ENCODE measurements at regions not wholly inside any gene's neighbourhood (a gene's known extent, or its start where the extent isn't known, plus 50 kb on each side); places are given as distances from the start of the nearest gene placed in this dataset.

- Histone ChIP-seq H3K4me3 (no peak overlapping the region), H3K9me3 (no peaks in the 10 kb centered on the region), H3K4me1 (no peaks in the 10 kb centered on the region), H3K4me2 (no peak overlapping the region), H3K27ac (no peak overlapping the region)
- ChIA-PET POLR2A (no interaction called here), CTCF (no interaction called here)
- ATAC-seq (no peak), FAIRE-seq (no peak), DNase-seq (ENCODE audit: low read depth in 1 of 2, low spot score in 1 of 2) (no peak)
- WGBS (ENCODE audit: missing lambda C conversion rate), result 96% methylated on average over 3 of the region's 4 CpGs
- TF ChIP-seq FOXS1 (CRISPR knock-in tag; IDR thresholded peaks at IDR 0.05) (no peak), POLR2AphosphoS2 (conservative IDR thresholded peaks at IDR 0.05; ENCODE audit: low read length) (no peak), MYC (IDR thresholded peaks at IDR 0.05; ENCODE audit: borderline replicate concordance, low read length) (no peak), KDM1A (IDR thresholded peaks at IDR 0.05; ENCODE audit: low read depth) (no peak), NPAS2 (CRISPR knock-in tag; IDR thresholded peaks at IDR 0.05; ENCODE audit: borderline replicate concordance) (no peak), RARB (CRISPR knock-in tag; IDR thresholded peaks at IDR 0.05) (no peak), ATOH8 (CRISPR knock-in tag; IDR thresholded peaks at IDR 0.05; ENCODE audit: low read depth) (no peak), EHMT2 (IDR thresholded peaks at IDR 0.05; ENCODE audit: low read depth) (no peak), POLR2A (IDR thresholded peaks at IDR 0.05; ENCODE audit: low read length) (no peak), HES2 (IDR thresholded peaks at IDR 0.05) (no peak), CHD4 (IDR thresholded peaks at IDR 0.05; ENCODE audit: borderline replicate concordance) (no peak), PBX3 (IDR thresholded peaks at IDR 0.05) (no peak), HMGXB4 (CRISPR knock-in tag; IDR thresholded peaks at IDR 0.05; ENCODE audit: borderline replicate concordance) (no peak), ZFP36 (IDR thresholded peaks at IDR 0.05; ENCODE audit: borderline replicate concordance, partially characterized antibody) (no peak), E2F6 (IDR thresholded peaks at IDR 0.05; ENCODE audit: borderline replicate concordance, low read depth) (no peak)
- TF ChIP-seq, protein P1, sequence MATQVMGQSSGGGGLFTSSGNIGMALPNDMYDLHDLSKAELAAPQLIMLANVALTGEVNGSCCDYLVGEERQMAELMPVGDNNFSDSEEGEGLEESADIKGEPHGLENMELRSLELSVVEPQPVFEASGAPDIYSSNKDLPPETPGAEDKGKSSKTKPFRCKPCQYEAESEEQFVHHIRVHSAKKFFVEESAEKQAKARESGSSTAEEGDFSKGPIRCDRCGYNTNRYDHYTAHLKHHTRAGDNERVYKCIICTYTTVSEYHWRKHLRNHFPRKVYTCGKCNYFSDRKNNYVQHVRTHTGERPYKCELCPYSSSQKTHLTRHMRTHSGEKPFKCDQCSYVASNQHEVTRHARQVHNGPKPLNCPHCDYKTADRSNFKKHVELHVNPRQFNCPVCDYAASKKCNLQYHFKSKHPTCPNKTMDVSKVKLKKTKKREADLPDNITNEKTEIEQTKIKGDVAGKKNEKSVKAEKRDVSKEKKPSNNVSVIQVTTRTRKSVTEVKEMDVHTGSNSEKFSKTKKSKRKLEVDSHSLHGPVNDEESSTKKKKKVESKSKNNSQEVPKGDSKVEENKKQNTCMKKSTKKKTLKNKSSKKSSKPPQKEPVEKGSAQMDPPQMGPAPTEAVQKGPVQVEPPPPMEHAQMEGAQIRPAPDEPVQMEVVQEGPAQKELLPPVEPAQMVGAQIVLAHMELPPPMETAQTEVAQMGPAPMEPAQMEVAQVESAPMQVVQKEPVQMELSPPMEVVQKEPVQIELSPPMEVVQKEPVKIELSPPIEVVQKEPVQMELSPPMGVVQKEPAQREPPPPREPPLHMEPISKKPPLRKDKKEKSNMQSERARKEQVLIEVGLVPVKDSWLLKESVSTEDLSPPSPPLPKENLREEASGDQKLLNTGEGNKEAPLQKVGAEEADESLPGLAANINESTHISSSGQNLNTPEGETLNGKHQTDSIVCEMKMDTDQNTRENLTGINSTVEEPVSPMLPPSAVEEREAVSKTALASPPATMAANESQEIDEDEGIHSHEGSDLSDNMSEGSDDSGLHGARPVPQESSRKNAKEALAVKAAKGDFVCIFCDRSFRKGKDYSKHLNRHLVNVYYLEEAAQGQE (IDR thresholded peaks at IDR 0.05), result no peak
- TF ChIP-seq, protein P2, sequence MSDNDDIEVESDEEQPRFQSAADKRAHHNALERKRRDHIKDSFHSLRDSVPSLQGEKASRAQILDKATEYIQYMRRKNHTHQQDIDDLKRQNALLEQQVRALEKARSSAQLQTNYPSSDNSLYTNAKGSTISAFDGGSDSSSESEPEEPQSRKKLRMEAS (IDR thresholded peaks at IDR 0.05), result no peak
These were observed 63.7 kb upstream of the TPM4 start for GRCh38 chr19:16012552-16012951.

Measured in A549 (cell line).